Transverse colon (tissue), 4 donors: ENCODE measurements at regions not wholly inside any gene's neighbourhood (a gene's known extent, or its start where the extent isn't known, plus 50 kb on each side); places are given as distances from the start of the nearest gene placed in this dataset.

Source experiments
- DNase-seq: peaks from one replicate; pipeline ENCODE4 v3.0.0-alpha.2; 2019
- H3K27ac ChIP-seq, 4 donors: fragments of 200-600 bp; sonication (generic); 2 replicates each; pipeline ENCODE4 v1.5.1; 2016 to 2018; ENCODE audit warnings: inconsistent platforms in 4 of 4
- H3K27me3 ChIP-seq: fragments of 200-600 bp; sonication (generic); 2 replicates; pipeline ENCODE4 v1.5.1; 2017; ENCODE audit warnings: inconsistent platforms
- H3K36me3 ChIP-seq, 4 donors: fragments of 200-600 bp; sonication (generic); 2 replicates each; pipeline ENCODE4 v1.5.1; 2017 to 2019; ENCODE audit warnings: inconsistent platforms in 4 of 4
- H3K4me1 ChIP-seq, 4 donors: fragments of 200-600 bp; sonication (generic); 2 replicates each; pipeline ENCODE4 v1.5.1; 2017 to 2020; ENCODE audit warnings: inconsistent platforms in 4 of 4
- H3K4me3 ChIP-seq, 4 donors: fragments of 200-600 bp; sonication (generic); 1 replicate in 1 of 4; 2 replicates in 3 of 4; pipeline versions ENCODE4 v1.5.1 to v1.6.1; 2017 to 2019; ENCODE audit warnings: inconsistent platforms in 4 of 4
- H3K9me3 ChIP-seq, 2 donors: fragments of 200-600 bp; sonication (generic); 2 replicates each; pipeline ENCODE4 v1.5.1; 2017 to 2019; ENCODE audit warnings: inconsistent platforms in 2 of 2
- CTCF ChIP-seq, 5 experiments: fragments of 200-600 bp in 3 of 5; fragments of 450-650 bp in 2 of 5; sonication (generic) in 3 of 5; IDR thresholded peaks; 1 replicate in 2 of 5; 2 replicates in 3 of 5; pipeline ENCODE4 v1.5.1; 2016 to 2017; ENCODE audit warnings: antibody characterized with exemption in 5 of 5, inconsistent platforms in 3 of 5, mild to moderate bottlenecking in 2 of 5, moderate library complexity in 1 of 5
- EP300 ChIP-seq: sonication (generic); formaldehyde crosslinking; IDR thresholded peaks from one replicate; pipeline ENCODE4 v1.6.1; 2017; ENCODE audit warnings: antibody characterized with exemption, low read depth
- POLR2A ChIP-seq: fragments of 450-650 bp; IDR thresholded peaks from one replicate; pipeline ENCODE4 v1.6.1; 2016; ENCODE audit warnings: antibody characterized with exemption, mild to moderate bottlenecking, moderate library complexity
- POLR2AphosphoS5 ChIP-seq, 3 donors: sonication (generic); formaldehyde crosslinking; IDR thresholded peaks; one replicate each; pipeline ENCODE4 v1.6.1; 2016; ENCODE audit warnings: antibody characterized with exemption in 3 of 3
- WGBS, 2 donors: methylation state at CpG; one replicate each; pipeline ENCODE4 v1.1.5; 2018; ENCODE audit warnings: low coverage in 1 of 2; 5-methylcytosine and 5-hydroxymethylcytosine counted together
- in situ Hi-C, 4 donors: fragments of 200-750 bp; cut with MboI; loops; one replicate each; pipeline versions ENCODE4 v1.15.0 to v1.15.1; 2017; ENCODE audit warnings: low sequenced_read_pairs in 3 of 4, low pct_ligation_motif_present in 1 of 4, low pct_unique_long_range_greater_than_20kb in 1 of 4
- intact Hi-C: fragments of 100-400 bp; cut with DNase I; formaldehyde crosslinking; loops from one replicate; pipeline ENCODE4 v1.15.1; 2023; ENCODE audit warnings: low total_unique reads

DNA sequence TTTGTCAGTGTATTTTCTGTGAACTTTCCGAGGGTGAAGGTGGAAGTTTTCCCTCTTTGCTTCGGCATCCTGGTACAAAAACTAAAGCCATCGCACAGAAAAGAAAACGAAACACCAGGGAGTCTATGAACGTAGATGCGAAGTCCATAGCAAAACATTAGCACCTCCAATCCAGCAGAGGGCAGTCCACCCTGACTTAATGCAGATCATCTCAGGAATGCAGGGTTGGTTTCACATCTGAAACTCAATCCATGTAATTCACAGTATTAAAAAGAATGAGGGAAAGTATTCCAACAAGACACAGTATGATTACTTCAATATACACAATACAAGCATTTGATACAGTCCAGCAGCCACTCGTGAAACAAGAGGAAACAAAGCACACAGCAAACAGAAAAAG, 70.8 kb downstream of the RTP5 start:
- H3K4me3 ChIP-seq = no peak overlapping the region
- in situ Hi-C loops (no loop called here), intact Hi-C loops (no loop called here)
- WGBS, 2 donors = 95 to 99% methylated on average over 6 to 7 of the region's 7 CpGs
- no peak for DNase-seq
- no peak overlapping the region for H3K27ac ChIP-seq
- no peaks in the 10 kb centered on the region for H3K9me3 ChIP-seq
- H3K4me1 ChIP-seq = no peaks in the 10 kb centered on the region
- TF ChIP-seq EP300 (no peak), POLR2AphosphoS5 (IDR thresholded peaks at IDR 0.05) (no peak), POLR2A (no peak), CTCF (IDR thresholded peaks at IDR 0.05) (peak in 1 of 5 experiments; percentile 7)
- no peaks in the 10 kb centered on the region for H3K27me3 ChIP-seq
- H3K36me3 ChIP-seq = no peaks in the 10 kb centered on the region

DNA sequence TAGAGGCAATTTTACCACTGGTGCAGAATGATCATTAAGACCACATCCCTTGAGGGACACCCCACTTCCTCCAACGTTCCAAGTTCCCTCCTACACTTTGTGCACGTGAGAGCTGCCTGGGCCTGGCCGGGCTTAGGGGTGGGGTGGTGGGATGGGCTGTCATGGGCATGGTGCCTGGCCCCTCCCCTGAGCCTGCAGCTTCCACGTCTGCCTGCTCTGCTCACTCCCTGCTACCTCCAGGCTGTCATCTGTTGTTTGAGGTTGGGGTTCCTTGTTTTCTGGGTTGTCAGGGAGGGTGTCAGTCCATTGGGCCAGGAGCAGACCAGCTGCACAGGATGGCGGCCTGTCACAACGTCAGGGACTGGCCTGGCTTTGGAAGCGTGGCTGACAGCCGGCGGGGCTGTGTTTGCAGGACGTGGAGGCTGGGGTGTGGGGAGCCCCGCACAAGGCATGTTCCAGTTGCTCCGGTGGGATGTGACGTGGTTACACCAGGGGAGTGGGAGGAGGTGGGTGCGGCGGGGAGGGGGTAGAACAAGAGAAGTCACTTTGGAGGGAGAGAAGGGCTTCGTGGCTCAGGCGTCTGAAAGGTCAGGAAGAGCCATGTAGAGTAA, 72.3 kb downstream of the RTP5 start:
- no peak for DNase-seq
- Histone ChIP-seq H3K4me1 (no peaks in the 10 kb centered on the region), H3K36me3 (no peaks in the 10 kb centered on the region), H3K27me3 (no peaks in the 10 kb centered on the region), H3K9me3 (no peaks in the 10 kb centered on the region), H3K27ac (no peak overlapping the region), H3K4me3 (no peak overlapping the region)
- in situ Hi-C loops (no loop called here), intact Hi-C loops (no loop called here)
- 45% methylated on average over 17 of the region's 17 CpGs; no CpG with 5 or more reads in 1 of the 2 donors for WGBS, 2 donors
- TF ChIP-seq POLR2A = no peak
- TF ChIP-seq POLR2AphosphoS5 (IDR thresholded peaks at IDR 0.05) = no peak
- TF ChIP-seq CTCF (IDR thresholded peaks at IDR 0.05) = no peak
- TF ChIP-seq EP300 = no peak

DNA sequence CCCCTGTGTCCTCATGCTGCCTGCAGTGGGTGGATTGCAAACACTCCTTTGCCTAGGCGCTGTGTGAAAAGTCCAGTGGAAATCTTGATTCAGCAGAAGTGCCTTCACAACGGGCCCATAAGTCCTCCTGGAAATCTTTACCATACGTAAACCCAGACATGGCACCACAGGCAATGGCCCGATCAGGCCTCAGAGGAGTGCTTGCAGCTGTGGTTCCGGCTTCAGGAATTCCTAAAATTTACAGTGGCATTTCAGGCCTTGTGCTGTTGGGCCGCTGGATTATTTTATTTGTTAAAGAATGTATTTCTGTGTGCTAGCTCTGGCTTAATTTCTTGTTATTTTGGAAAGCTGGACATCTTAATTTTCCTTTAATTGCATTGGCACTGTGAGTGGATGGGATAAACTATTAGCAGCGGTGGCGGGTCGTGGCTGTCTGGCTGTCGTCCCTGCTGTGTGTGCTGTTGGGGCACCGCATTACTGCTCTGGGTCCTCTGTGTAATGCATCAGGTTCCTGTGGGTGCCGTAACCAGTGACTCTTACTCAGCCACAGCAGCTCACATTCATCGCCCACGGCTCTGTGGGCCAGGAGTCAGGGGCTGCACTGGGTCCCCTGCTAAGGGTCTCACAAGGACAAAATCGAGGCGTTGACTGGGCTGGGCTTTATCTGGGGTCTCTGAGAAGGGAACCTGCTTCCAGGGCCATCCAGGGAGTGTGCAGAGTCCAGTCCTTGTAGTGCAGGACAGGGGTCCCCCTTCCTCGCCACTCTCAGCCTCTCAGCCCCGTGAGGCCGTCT, 73.1 kb downstream of the RTP5 start:
- H3K4me1 ChIP-seq = no peaks in the 10 kb centered on the region
- intact Hi-C loops (no loop called here), in situ Hi-C loops (no loop called here)
- no peak overlapping the region for H3K4me3 ChIP-seq
- H3K27ac ChIP-seq = no peak overlapping the region
- TF ChIP-seq POLR2AphosphoS5 (IDR thresholded peaks at IDR 0.05) (no peak), EP300 (no peak), POLR2A (no peak), CTCF (IDR thresholded peaks at IDR 0.05) (no peak)
- H3K36me3 ChIP-seq = no peaks in the 10 kb centered on the region
- DNase-seq = no peak
- WGBS, 2 donors = 89% methylated on average over 19 of the region's 19 CpGs; no CpG with 5 or more reads in 1 of the 2 donors
- no peaks in the 10 kb centered on the region for H3K9me3 ChIP-seq
- no peaks in the 10 kb centered on the region for H3K27me3 ChIP-seq

- Histone ChIP-seq H3K4me3 (no peak overlapping the region), H3K9me3 (no peaks in the 10 kb centered on the region), H3K27me3 (no peaks in the 10 kb centered on the region), H3K36me3 (no peaks in the 10 kb centered on the region), H3K4me1 (no peaks in the 10 kb centered on the region), H3K27ac (no peak overlapping the region)
- in situ Hi-C loops = no loop called here
- 86 to 100% methylated on average over 2 to 9 of the region's 15 CpGs for WGBS, 2 donors
- intact Hi-C loops = no loop called here
- TF ChIP-seq POLR2A = no peak
- no peak for TF ChIP-seq CTCF (IDR thresholded peaks at IDR 0.05)
- TF ChIP-seq POLR2AphosphoS5 (IDR thresholded peaks at IDR 0.05) = no peak
- TF ChIP-seq EP300 = no peak
- no peak for DNase-seq
These were observed 73.8 kb downstream of the RTP5 start for GRCh38 chr2:241943209-241943850.
